Adrenal gland (tissue), 9 donors: ENCODE measurements at regions not wholly inside any gene's neighbourhood (a gene's known extent, or its start where the extent isn't known, plus 50 kb on each side); places are given as distances from the start of the nearest gene placed in this dataset.
A peak's percentile ranks its signal among the peaks of the same experiment; 100 is the strongest.

Source experiments
- DNase-seq, 7 donors: peaks; one replicate each; pipeline ENCODE4 v3.0.0-alpha.2; 2019 to 2020
- H3K27ac ChIP-seq, 5 donors: fragments of 200-600 bp; sonication (generic) in 4 of 5; 1 replicate in 3 of 5; 2 replicates in 2 of 5; pipeline versions ENCODE4 v1.5.1 to v1.8.0; 2016 to 2020; ENCODE audit warnings: mild to moderate bottlenecking in 1 of 5
- H3K27me3 ChIP-seq: fragments of 200-600 bp; 2 replicates; pipeline ENCODE4 v1.8.0; 2021
- H3K36me3 ChIP-seq, 2 donors: fragments of 200-600 bp; replicated peaks in 1 of 2; 1 replicate in 1 of 2; 2 replicates in 1 of 2; pipeline versions ENCODE4 v1.5.1 to v1.8.0; 2018 to 2022
- H3K4me1 ChIP-seq, 2 donors: fragments of 200-600 bp; replicated peaks in 1 of 2; 1 replicate in 1 of 2; 2 replicates in 1 of 2; pipeline versions ENCODE4 v1.5.1 to v1.8.0; 2018 to 2021
- H3K4me3 ChIP-seq, 4 donors: fragments of 200-600 bp; sonication (generic) in 3 of 4; one replicate each; pipeline ENCODE4 v1.5.1; 2016 to 2018
- H3K9me3 ChIP-seq, 3 donors: fragments of 200-600 bp; sonication (generic) in 1 of 3; replicated peaks in 1 of 3; 1 replicate in 2 of 3; 2 replicates in 1 of 3; pipeline versions ENCODE4 v1.5.1 to v1.8.0; 2016 to 2021
- POLR2A ChIP-seq, 2 donors: fragments of 450-650 bp; IDR thresholded peaks; one replicate each; pipeline ENCODE4 v1.6.1; 2017; ENCODE audit warnings: antibody characterized with exemption in 2 of 2, mild to moderate bottlenecking in 2 of 2, moderate library complexity in 1 of 2
- WGBS, 4 donors: extraction: QIAGEN DNeasy Blood & Tissue Kit in 2 of 4; methylation state at CpG; one replicate each; pipeline versions ENCODE4 v1.1.5 to v1.1.7; 2013 to 2017; 5-methylcytosine and 5-hydroxymethylcytosine counted together
- intact Hi-C, 2 donors: fragments of 100-400 bp; cut with DNase I; formaldehyde crosslinking; loops; one replicate each; pipeline versions ENCODE4 v1.14.1 to v1.15.0; 2022 to 2023
- TF ChIP-seq, protein P1 (sequence below), 6 experiments: fragments of 450-650 bp in 4 of 6; fragments of 200-600 bp in 2 of 6; sonication (generic) in 1 of 6; IDR thresholded peaks; 1 replicate in 5 of 6; 2 replicates in 1 of 6; pipeline versions ENCODE4 v1.5.1 to v1.8.0; 2016 to 2021; ENCODE audit warnings: antibody characterized with exemption in 6 of 6, mild to moderate bottlenecking in 2 of 6, moderate library complexity in 1 of 6
- donor health status: healthy with polysubstance abuse.
- donor health status: Bipolar disorder and iron deficiency.
- donor health status: DM: yes; HTN: yes; CAD: no.
- donor health status: DM: no; HTN: no; CAD: no.
- donor health status: DM: no; HTN: no; CAD: no.

DNA sequence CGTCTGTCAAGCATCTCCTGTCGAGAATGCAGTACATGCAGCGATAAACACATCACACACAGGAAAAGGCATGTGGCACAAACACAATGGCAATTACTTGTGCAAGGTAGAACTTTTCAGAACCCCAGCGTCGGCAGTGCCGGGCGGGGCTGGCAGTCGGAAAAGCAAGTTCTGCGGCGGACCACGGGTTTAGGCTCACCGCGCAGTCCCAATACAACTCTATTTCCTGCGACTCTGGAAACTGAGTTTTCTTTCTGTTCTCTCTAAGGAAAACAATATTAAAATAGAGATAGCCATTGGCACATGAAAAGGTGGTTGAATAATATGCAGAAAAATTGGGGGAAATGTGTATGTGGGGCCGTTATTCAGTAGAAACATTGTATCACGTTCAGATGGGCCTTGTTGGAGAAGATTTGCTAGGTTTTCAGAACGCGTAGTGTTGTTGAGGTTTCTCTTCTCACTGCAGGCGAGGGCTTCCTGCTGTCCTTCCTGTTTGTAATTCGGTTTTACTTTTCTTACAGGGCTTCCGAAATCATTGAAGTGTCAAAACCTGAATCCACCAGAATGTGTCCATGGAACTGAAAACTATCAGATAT is 369.5 kb downstream of the THBS2 start:
- no peaks in the 10 kb centered on the region for H3K36me3 ChIP-seq
- WGBS, 4 donors = 71 to 82% (median 79%) methylated on average over 18 to 21 of the region's 21 CpGs
- no peaks in the 10 kb centered on the region for H3K9me3 ChIP-seq
- no peak overlapping the region for H3K27ac ChIP-seq
- peak overlapping the region in 1 of 4 donors; percentile 40 for H3K4me3 ChIP-seq
- DNase-seq = no peak
- H3K27me3 ChIP-seq = no peaks in the 10 kb centered on the region
- no peaks in the 10 kb centered on the region for H3K4me1 ChIP-seq
- TF ChIP-seq, protein P1, sequence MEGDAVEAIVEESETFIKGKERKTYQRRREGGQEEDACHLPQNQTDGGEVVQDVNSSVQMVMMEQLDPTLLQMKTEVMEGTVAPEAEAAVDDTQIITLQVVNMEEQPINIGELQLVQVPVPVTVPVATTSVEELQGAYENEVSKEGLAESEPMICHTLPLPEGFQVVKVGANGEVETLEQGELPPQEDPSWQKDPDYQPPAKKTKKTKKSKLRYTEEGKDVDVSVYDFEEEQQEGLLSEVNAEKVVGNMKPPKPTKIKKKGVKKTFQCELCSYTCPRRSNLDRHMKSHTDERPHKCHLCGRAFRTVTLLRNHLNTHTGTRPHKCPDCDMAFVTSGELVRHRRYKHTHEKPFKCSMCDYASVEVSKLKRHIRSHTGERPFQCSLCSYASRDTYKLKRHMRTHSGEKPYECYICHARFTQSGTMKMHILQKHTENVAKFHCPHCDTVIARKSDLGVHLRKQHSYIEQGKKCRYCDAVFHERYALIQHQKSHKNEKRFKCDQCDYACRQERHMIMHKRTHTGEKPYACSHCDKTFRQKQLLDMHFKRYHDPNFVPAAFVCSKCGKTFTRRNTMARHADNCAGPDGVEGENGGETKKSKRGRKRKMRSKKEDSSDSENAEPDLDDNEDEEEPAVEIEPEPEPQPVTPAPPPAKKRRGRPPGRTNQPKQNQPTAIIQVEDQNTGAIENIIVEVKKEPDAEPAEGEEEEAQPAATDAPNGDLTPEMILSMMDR (IDR thresholded peaks at IDR 0.05) = no peak
- no peak for TF ChIP-seq POLR2A (IDR thresholded peaks at IDR 0.05)
- intact Hi-C loops = loop anchor here (1.0 to 10.0 kb wide), 3 partner anchors 269 to 514 kb away; no protein-coding TSS in a partner anchor

DNA sequence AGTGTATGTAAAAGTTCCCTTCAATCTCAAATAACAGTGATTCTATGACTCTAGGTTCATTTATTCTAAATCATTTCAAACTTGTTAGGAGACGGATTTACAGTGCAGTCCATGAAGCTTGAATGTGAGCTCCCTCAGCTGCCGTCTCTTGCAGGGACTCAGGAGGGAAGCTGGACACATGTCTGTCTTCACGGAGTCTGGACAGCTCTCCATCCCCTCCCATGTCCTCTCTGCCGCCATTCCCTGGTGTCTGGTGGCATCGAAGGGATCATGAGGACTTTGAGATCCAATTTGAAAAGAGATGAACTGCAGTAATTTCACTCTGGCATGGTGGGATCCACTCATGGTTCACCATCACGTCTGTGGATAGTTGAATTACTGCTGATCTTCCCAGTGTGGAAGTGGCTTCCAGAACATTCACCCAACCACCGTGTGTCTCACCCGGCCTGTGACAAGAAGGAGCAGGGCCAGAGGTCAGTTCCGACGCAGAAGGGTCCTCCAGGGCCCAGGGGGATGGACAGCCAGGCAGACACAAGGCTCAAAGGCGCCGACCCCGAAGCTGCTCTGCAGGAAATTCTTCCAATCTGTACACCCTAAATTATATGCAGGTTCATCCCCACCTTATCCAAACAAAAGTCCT is 370.1 kb downstream of the THBS2 start:
- no peaks in the 10 kb centered on the region for H3K27me3 ChIP-seq
- no peaks in the 10 kb centered on the region for H3K9me3 ChIP-seq
- no peaks in the 10 kb centered on the region for H3K4me1 ChIP-seq
- no peak overlapping the region for H3K27ac ChIP-seq
- H3K36me3 ChIP-seq = no peaks in the 10 kb centered on the region
- TF ChIP-seq POLR2A (IDR thresholded peaks at IDR 0.05) = no peak
- no peak overlapping the region for H3K4me3 ChIP-seq
- no peak for DNase-seq
- intact Hi-C loops = loop anchor here (1.0 to 10.0 kb wide), 3 partner anchors 269 to 513 kb away; no protein-coding TSS in a partner anchor
- WGBS, 4 donors = 68 to 84% (median 84%) methylated on average over 12 to 13 of the region's 13 CpGs

DNA sequence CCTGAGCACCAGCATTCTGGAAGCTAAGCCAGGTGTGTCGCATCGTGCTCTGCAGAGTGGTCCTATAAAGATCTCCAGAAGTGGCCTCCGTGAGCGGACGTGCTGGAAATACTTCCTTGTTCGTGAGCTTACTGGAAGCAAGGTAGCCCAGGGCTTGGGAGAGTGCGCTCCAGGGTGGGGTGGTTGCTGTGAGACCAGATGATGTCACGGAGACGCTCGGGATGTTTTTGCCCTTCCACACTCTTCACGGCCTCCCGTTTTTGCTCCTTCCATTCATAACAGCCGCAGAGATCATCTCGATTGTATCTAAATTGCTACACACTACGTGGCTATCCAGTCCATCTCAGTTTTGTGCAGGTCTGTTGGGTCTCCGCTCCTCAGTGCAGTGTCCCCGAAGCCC is 373.4 kb downstream of the THBS2 start:
- no peaks in the 10 kb centered on the region for H3K4me1 ChIP-seq
- no peak overlapping the region for H3K27ac ChIP-seq
- H3K36me3 ChIP-seq = no peaks in the 10 kb centered on the region
- H3K9me3 ChIP-seq = no peaks in the 10 kb centered on the region
- WGBS, 4 donors = 78 to 85% (median 81%) methylated on average over 17 of the region's 17 CpGs
- intact Hi-C loops = loop anchor here (5.0 to 10.0 kb wide), 2 partner anchors 265 to 508 kb away; no protein-coding TSS in a partner anchor
- no peak for TF ChIP-seq POLR2A (IDR thresholded peaks at IDR 0.05)
- TF ChIP-seq, protein P1 (IDR thresholded peaks at IDR 0.05) = no peak
- peaks cover 4% of the 10 kb centered on the region for H3K27me3 ChIP-seq
- DNase-seq = no peak
- no peak overlapping the region for H3K4me3 ChIP-seq

DNA sequence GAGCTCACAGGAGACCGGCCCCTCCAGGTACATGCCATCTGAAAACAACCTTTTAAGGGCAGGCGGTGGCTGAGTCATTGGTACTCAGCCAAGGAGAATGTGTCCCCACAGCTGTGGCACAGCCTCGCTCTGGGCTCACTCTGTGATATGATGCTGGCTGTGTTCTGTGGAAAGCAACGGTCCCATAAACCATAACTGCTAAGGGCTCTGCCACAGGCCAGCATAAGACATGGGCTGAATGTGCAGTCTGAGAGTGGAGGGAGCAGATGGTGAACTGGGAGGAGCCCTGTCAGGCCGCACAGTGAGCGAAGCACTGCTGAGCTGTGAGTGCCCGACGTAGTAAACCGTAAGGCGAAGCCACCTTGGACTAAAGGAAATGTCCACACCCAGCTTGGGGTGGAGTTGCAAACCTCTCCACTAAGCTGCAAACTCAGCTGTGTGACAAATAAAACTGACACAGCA is 375.8 kb downstream of the THBS2 start:
- intact Hi-C loops = no loop called here
- Histone ChIP-seq H3K36me3 (no peaks in the 10 kb centered on the region), H3K27me3 (peaks cover 4% of the 10 kb centered on the region), H3K9me3 (no peaks in the 10 kb centered on the region), H3K4me1 (no peaks in the 10 kb centered on the region), H3K27ac (no peak overlapping the region), H3K4me3 (no peak overlapping the region)
- TF ChIP-seq, protein P1 (IDR thresholded peaks at IDR 0.05) = no peak
- no peak for TF ChIP-seq POLR2A (IDR thresholded peaks at IDR 0.05)
- DNase-seq = peak in 1 of 7 donors; percentile 10
- 51 to 53% (median 52%) methylated on average over 8 to 10 of the region's 10 CpGs for WGBS, 4 donors
